ENCODE measurements at regions not wholly inside any gene's neighbourhood (a gene's known extent, or its start where the extent isn't known, plus 50 kb on each side); places are given as distances from the start of the nearest gene placed in this dataset.

DNA sequence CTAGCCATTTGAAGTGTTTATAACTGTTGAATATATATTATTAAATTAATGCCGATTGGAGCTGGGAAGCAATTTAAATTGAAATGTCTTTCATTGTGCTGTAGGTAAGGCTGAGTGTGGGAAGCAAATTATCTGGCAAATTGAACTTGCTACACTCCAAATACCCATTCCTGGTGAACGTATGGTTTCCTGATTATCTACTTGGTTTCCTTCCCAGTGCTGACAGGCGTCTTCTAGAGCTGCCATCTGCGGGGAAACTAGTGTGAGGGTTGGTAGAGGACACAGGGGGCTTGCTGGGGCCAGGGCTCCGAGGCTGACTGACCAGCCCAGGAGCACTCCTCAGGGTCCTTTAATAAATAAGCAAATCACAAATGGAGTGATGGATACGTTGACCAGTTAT lies 581.4 kb upstream of the LMCD1 start:
- peaks cover 11% of the 10 kb centered on the region for H3K4me1 Mint-ChIP-seq (ENCODE audit: low read depth)
- ATAC-seq (ENCODE audit: poor library complexity) (no peak), DNase-seq (no peak)
- intact Hi-C loops (cut with DNase I, micrococcal nuclease) = no loop called here
- POLR2A ChIA-PET = no interaction called here
- no peaks in the 10 kb centered on the region for H3K27me3 Mint-ChIP-seq
- Histone ChIP-seq H3K4me1 (ENCODE audit: insufficient read depth, low read length) (peaks cover 4% of the 10 kb centered on the region), H3K27me3 (ENCODE audit: control insufficient read depth in 1 of 2, insufficient read depth in 2 of 2, low read length in 2 of 2) (no peaks in the 10 kb centered on the region), H3K36me3 (ENCODE audit: insufficient read depth, low read length) (no peaks in the 10 kb centered on the region), H3K4me3 (ENCODE audit: low read length) (no peak overlapping the region), H3K27ac (ENCODE audit: low read depth in 1 of 2, low read length in 2 of 2) (no peak overlapping the region), H3K9me3 (ENCODE audit: control insufficient read depth in 1 of 2, insufficient read depth in 1 of 2, low read length in 2 of 2) (no peaks in the 10 kb centered on the region)
- H3K36me3 Mint-ChIP-seq (ENCODE audit: low read depth) = no peaks in the 10 kb centered on the region
- no peak overlapping the region for H3K27ac Mint-ChIP-seq
- CTCF ChIA-PET = interaction anchor here (2.0 kb wide), 1 partner anchor 11 kb away, joined by 8 read pairs; no protein-coding TSS in a partner anchor
- no peaks in the 10 kb centered on the region for H3K9me3 Mint-ChIP-seq
- TF ChIP-seq, protein P1, sequence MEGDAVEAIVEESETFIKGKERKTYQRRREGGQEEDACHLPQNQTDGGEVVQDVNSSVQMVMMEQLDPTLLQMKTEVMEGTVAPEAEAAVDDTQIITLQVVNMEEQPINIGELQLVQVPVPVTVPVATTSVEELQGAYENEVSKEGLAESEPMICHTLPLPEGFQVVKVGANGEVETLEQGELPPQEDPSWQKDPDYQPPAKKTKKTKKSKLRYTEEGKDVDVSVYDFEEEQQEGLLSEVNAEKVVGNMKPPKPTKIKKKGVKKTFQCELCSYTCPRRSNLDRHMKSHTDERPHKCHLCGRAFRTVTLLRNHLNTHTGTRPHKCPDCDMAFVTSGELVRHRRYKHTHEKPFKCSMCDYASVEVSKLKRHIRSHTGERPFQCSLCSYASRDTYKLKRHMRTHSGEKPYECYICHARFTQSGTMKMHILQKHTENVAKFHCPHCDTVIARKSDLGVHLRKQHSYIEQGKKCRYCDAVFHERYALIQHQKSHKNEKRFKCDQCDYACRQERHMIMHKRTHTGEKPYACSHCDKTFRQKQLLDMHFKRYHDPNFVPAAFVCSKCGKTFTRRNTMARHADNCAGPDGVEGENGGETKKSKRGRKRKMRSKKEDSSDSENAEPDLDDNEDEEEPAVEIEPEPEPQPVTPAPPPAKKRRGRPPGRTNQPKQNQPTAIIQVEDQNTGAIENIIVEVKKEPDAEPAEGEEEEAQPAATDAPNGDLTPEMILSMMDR (IDR thresholded peaks at IDR 0.05) = no peak
- no peak overlapping the region for H3K4me3 Mint-ChIP-seq

DNA sequence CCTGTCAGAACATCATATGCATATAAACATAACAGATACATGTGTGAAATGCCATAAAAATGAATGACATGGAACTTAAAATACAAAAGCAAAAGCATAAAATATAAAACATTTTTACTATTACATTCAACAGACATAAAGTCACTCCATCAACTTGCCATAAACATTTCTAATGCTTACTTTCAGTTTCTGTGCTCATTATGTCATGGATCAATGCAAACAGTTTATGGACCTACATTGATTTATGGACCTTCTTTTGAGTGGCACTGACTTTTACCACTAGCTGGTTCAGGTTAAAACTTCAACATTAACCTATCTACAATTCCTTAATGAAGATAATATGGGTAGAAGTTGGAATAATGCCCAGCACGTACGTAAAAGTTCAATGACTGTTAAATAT lies 577.4 kb upstream of the LMCD1 start:
- intact Hi-C loops (cut with DNase I, micrococcal nuclease) = no loop called here
- TF ChIP-seq, protein P1 (IDR thresholded peaks at IDR 0.05) = no peak
- Histone ChIP-seq H3K27me3 (ENCODE audit: control insufficient read depth in 1 of 2, insufficient read depth in 2 of 2, low read length in 2 of 2) (no peaks in the 10 kb centered on the region), H3K4me1 (ENCODE audit: insufficient read depth, low read length) (no peaks in the 10 kb centered on the region), H3K4me3 (ENCODE audit: low read length) (no peak overlapping the region), H3K36me3 (ENCODE audit: insufficient read depth, low read length) (no peaks in the 10 kb centered on the region), H3K27ac (ENCODE audit: low read depth in 1 of 2, low read length in 2 of 2) (no peak overlapping the region), H3K9me3 (ENCODE audit: control insufficient read depth in 1 of 2, insufficient read depth in 1 of 2, low read length in 2 of 2) (no peaks in the 10 kb centered on the region)
- ChIA-PET CTCF (no interaction called here), POLR2A (no interaction called here)
- Mint-ChIP-seq H3K36me3 (ENCODE audit: low read depth) (no peaks in the 10 kb centered on the region), H3K4me3 (no peak overlapping the region), H3K4me1 (ENCODE audit: low read depth) (peaks cover 9% of the 10 kb centered on the region), H3K27ac (no peak overlapping the region), H3K27me3 (no peaks in the 10 kb centered on the region), H3K9me3 (no peaks in the 10 kb centered on the region)
- DNase-seq = no peak
- ATAC-seq (ENCODE audit: poor library complexity) = no peak

DNA sequence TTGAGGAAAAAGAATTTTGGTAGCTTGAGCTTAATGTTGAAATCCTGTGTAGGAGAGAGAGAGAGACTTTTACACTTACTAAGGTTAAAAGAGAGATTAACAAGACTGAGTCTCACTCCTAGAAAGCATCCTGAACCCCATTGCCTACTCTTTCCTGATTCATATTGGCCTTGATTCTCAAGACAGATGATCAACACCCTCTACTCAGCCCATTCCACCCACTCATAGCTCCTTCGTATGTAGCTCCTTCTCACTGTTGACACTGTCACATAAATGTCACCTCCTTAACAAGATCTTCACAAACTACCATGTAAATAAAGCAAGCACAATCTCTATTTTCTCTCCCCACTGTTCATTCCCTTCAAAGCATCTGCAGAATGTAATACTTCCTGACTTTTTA lies 574.6 kb upstream of the LMCD1 start:
- H3K9me3 Mint-ChIP-seq = no peaks in the 10 kb centered on the region
- ChIA-PET CTCF (no interaction called here), POLR2A (no interaction called here)
- intact Hi-C loops (cut with DNase I, micrococcal nuclease) = no loop called here
- H3K4me1 Mint-ChIP-seq (ENCODE audit: low read depth) = peaks cover 9% of the 10 kb centered on the region
- no peaks in the 10 kb centered on the region for H3K27me3 ChIP-seq (ENCODE audit: control insufficient read depth in 1 of 2, insufficient read depth in 2 of 2, low read length in 2 of 2)
- no peaks in the 10 kb centered on the region for H3K36me3 Mint-ChIP-seq (ENCODE audit: low read depth)
- H3K9me3 ChIP-seq (ENCODE audit: control insufficient read depth in 1 of 2, insufficient read depth in 1 of 2, low read length in 2 of 2) = no peaks in the 10 kb centered on the region
- H3K36me3 ChIP-seq (ENCODE audit: insufficient read depth, low read length) = no peaks in the 10 kb centered on the region
- TF ChIP-seq, protein P1 (IDR thresholded peaks at IDR 0.05) = no peak
- H3K4me3 ChIP-seq (ENCODE audit: low read length) = no peak overlapping the region
- no peak overlapping the region for H3K27ac Mint-ChIP-seq
- DNase-seq (no peak), ATAC-seq (ENCODE audit: poor library complexity) (no peak)
- H3K27ac ChIP-seq (ENCODE audit: low read depth in 1 of 2, low read length in 2 of 2) = no peak overlapping the region
- no peaks in the 10 kb centered on the region for H3K27me3 Mint-ChIP-seq
- H3K4me3 Mint-ChIP-seq = no peak overlapping the region
- H3K4me1 ChIP-seq (ENCODE audit: insufficient read depth, low read length) = no peaks in the 10 kb centered on the region

Measured in CD4-positive, alpha-beta T cell (primary cell).